NCI-H2081 treated with DMSO at 0.1 percent for 48 hours (cell line): ENCODE measurements at regions not wholly inside any gene's neighbourhood (a gene's known extent, or its start where the extent isn't known, plus 50 kb on each side); places are given as distances from the start of the nearest gene placed in this dataset.

Experiments
- DNase-seq: peaks from one replicate; lab custom pipeline; 2025; lab: John Stamatoyannopoulos, UW

- no peak for DNase-seq
Measured at GRCh38 chr7:132672200-132672990, 96.1 kb upstream of the PLXNA4 start.

- DNase-seq: no peak
Measured at GRCh38 chr7:132666774-132667172, 90.5 kb upstream of the PLXNA4 start.

- no peak for DNase-seq
Measured at GRCh38 chr7:132666071-132666773, 90.0 kb upstream of the PLXNA4 start.

GRCh38 chr7:132656846-132657776 is 80.8 kb upstream of the PLXNA4 start:
- no peak for DNase-seq

- no peak for DNase-seq
Measured at GRCh38 chr7:132656341-132656740, 80.1 kb upstream of the PLXNA4 start.

- DNase-seq: no peak
Measured at GRCh38 chr7:132655131-132655727, 79.0 kb upstream of the PLXNA4 start.

DNA sequence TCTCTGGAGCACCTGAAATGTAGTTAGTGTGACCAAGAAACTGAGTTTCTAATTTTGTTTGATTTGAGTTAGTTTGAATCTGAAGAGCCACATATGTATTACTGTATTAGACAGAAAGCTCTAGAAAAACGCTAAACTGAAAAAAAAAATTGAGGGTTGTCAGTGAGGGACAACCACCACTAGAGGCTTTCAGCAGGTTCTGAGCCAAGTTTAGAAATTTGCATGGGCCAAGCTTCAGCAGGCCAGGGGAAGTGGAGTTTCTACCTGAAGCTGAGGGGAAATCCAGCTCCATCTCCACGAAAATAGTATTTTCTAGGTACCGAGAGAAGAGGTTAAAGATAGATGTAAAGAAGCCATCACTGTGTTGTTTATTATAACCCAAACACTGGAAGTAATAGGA is 77.9 kb upstream of the PLXNA4 start:
- DNase-seq: no peak

GRCh38 chr7:132653366-132653930 is 77.2 kb upstream of the PLXNA4 start:
- DNase-seq: no peak

DNA sequence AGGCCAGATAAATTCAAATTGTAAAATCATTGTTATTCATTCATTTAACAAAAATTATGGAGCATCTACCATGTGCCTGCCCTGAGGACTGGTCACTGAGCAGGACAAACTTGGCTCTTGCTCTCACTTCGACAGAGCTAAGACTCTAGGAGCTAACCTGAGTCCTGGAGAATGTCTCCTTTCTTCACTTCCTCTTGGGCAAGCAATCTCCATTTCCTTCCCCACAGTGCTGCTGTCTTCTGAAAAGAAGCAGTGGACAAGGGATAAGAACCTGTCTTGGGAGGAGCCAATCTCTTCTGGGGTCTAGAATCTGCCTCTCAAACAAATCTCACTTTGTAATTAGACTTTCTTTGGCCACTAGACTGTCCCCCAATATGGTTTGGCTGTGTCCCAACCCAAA is 76.2 kb upstream of the PLXNA4 start:
- DNase-seq: no peak

- no peak for DNase-seq
Measured at GRCh38 chr7:132650498-132650897, 74.2 kb upstream of the PLXNA4 start.

DNA sequence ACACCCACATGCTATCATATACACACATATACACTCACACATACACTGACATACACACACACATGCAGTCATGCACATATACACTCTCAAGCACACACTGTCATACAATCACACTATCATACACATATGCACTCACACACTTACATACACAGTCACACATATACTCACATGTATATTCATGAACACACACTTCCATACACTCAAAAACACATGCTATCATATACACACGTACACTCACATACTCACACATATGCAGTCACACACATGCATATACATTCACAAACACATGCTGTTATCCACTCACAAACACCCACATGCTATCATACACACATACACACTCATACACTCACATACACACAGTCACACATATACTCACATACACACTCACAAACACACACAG is 71.0 kb upstream of the PLXNA4 start:
- DNase-seq: no peak

DNA sequence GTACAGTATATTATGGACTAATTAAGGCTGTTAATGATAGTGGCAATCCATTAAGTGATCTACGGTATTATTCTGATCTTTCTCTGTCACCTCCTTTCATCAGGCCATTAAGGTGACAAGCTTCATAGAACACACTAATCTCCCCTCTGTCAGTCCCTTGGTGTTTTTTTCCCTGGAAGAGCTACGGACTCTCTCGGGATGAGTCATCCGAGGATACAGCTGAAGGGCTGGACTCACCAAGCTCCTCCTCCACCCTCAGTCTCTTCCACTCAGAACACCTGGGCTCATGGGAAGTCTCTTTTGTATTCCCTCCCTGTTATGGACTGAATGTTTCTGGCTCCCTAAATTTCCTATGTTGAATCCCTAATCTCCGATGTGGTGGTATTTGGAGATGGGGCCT is 69.8 kb upstream of the PLXNA4 start:
- no peak for DNase-seq

DNA sequence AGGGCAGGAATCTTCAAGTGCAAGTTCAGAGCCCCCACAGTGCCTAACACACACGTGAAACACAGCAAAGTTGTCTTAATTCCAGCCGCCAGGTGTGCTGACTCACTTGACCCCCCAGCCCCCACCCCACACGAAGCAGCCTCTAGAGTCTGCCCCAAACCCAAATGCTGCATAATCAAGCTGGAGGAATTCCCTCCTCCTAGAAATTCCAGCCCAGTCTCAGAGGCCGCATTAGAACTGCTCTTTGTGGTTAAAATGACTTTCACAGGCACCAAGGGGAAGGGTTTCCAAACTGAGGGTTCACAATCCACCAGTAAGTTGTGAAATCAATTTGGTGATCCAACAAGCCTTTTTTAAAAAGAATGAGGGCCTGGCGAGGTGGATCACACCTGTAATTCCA is 67.0 kb upstream of the PLXNA4 start:
- DNase-seq: no peak

GRCh38 chr7:132641238-132641637 is 65.0 kb upstream of the PLXNA4 start:
- no peak for DNase-seq

DNA sequence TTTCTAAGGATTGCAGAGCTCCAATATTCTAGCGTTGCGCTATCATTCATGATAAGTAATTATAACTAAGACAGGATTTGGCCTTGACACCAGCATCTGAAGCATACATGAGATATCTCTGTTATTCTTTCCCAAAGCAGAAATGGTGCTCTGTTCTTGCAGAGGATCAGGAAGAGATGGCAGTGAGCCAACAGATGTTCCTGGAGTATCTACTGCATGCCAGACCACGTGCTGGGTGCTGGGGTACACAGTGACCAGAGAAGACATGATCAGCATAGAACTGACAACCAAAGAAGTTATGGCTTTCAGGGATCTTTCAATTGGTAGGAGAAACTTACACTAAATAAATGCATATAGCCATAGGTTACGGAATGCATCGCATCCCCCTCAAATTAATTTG is 63.7 kb upstream of the PLXNA4 start:
- DNase-seq: no peak

DNA sequence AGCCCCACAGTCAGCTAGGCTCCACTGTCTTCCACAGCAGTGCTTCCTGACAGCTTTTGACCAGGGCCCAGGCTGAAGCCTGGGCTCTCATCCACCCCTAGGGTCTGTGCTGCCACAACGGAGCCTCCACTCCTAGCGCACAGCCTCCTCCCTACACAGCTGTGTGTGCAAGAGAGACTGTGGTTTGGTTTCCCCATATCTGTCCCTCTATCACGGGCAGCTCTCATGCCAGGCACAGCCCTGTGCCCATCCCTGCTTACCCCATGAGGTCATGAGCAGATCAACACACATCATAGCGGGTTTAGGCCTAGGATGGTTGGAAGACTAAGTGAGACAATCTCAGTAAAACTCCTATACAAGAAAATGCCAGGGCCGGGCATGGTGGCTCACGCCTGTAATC is 61.7 kb upstream of the PLXNA4 start:
- no peak for DNase-seq

DNA sequence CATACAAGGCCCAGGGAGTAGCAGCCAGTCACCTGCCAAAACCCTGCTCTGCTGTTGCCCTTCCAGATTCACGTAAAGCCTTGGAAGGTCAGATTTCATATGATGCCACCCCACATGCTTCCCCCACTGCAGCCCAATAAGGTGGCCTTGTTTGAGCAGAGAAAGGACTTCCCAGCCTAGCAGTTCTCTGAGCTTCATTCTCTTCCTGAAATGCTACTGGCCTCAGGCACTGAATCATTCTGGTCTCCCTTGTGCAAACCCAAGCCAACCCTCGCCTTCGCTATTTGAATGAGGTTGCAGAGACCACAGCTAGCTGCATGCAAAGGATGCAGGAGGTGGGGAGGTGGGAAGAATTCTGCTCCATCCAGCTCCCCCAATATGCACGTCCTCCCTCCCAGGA is 60.3 kb upstream of the PLXNA4 start:
- no peak for DNase-seq

GRCh38 chr7:132635127-132635526 is 58.9 kb upstream of the PLXNA4 start:
- no peak for DNase-seq

GRCh38 chr7:132630834-132631233 is 54.6 kb upstream of the PLXNA4 start:
- no peak for DNase-seq
